CD4-positive, alpha-beta T cell treated with Interleukin-6 at 100 ng/mL for 8 hours (primary cell): ENCODE measurements at regions not wholly inside any gene's neighbourhood (a gene's known extent, or its start where the extent isn't known, plus 50 kb on each side); places are given as distances from the start of the nearest gene placed in this dataset.
"Not testable (repeated sequence)": the region's sequence is repeated elsewhere in the genome, so short reads cannot be mapped to it uniquely, and the experiment has no call there.

Source experiments
- DNase-seq: peaks from one replicate; pipeline ENCODE4 v3.0.0-alpha.2; 2020; ENCODE audit warnings: mixed read lengths, low spot score

DNA sequence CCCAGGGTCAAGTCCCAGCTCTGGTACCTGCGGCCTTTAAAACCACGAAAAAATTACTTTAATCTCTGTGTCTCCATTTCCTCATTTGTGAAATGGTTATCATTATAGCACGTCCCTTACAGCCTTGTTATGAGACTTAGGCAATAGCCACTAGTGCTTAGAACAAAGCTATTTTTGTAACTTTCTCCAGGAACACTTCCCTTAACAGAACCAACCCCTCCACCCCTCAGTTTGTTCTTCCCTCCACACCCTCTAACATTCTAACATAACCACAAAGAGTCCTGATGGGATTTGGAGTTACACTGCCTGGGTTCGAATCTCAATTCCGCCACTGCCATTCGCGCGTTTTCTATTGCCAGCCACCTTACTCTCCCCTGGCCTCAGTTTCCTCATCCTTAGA, 2777.4 kb upstream of the TPTE start:
- DNase-seq, result not testable (repeated sequence)

DNA sequence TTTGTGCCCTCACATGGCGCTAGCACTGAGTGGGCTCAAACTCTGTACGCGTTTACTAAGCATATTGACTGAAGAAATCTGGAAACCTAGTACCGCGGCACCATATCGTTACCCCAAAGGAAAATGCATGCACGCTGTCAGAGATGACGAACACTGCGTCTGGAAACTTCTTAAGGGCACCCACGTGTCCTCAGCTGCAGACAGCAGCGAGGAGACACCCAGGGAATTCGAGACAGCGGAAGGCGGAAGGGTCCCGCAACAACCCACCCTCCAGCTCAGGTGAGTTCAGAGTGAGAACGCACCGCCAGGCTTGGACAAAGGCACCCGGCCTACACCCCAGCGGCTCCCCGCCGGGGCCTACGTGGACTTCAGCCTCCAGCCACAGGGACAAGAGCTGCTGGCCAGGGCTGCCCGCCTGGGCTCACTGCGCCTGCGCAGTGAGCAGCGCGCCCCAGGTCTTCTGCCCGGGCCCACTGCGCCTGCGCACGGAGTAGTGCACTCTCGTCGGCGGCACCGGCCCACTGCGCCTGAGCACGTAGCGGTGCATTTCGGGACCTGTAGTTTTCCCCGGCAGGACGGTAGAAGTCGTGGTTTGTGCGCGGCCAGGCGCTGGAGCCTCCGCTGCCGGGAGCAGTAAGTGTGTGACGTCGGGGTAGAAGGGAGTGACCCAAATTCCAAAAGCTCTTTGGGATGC, 2776.8 kb upstream of the TPTE start:
- not testable (repeated sequence) for DNase-seq

- DNase-seq, result not testable (repeated sequence)
Measured at GRCh38 chr21:7745100-7745450, 2776.3 kb upstream of the TPTE start.

DNA sequence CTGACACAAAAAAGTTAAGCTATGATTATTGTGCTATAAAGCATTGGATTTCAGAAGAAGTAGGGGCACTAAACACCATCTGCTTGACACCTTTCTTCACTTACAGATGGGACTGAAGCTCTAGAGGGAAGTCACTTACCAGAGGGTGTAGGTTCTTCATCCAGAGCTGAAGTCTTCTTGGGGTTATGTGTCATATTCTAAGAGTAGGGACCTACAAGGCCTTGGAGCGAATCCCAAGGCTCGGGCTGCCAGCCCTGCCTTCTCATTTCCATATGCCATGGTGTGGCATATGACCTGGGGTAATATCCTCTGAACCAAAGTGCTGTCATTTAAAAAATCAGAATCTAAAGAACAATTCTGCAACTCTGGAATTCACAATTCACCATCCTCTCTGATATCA, 2773.4 kb upstream of the TPTE start:
- not testable (repeated sequence) for DNase-seq

DNA sequence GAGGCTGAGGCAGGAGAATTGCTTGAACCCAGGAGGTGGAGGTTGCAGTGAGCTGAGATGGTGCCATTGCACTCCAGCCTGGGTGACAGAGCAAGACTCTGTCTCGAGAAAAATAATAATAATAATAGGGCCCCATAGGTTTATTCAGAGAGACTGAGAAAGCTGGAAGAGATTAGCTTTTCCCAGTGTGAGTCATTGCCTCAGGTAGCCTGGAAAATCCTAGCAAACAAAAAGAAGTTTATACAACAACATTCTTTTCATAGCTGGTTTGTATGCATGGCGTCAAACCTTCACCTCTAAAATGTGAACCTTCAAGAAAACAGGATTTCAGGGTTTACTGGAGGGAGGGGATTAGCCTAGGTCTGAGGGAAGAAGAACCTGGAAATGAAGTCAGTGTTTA, 2768.8 kb upstream of the TPTE start:
- DNase-seq, result not testable (repeated sequence)

DNA sequence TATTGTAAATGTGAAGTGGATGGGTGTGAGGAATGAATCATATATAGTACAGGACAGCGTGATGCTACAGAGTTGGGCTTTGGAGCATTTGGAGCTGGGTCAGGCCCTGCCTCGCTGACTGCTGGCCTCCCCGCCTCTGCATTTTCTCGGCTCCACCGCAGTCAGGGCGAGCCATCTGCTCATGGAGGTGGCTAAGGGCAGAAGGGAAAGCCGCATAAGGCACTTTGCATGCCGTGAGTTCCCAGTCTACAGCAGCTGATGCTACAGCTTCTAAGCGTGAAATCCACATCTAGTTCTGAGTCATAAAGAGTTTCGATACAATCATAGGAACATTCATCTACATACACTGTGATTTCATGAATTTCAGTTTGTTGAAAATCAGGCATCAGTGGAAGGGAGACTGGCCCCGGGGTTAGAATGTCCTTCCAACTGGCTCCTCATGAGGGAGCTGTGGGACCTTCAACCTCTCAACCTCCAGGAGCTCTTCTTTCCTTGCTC, 2768.0 kb upstream of the TPTE start:
- not testable (repeated sequence) for DNase-seq

DNA sequence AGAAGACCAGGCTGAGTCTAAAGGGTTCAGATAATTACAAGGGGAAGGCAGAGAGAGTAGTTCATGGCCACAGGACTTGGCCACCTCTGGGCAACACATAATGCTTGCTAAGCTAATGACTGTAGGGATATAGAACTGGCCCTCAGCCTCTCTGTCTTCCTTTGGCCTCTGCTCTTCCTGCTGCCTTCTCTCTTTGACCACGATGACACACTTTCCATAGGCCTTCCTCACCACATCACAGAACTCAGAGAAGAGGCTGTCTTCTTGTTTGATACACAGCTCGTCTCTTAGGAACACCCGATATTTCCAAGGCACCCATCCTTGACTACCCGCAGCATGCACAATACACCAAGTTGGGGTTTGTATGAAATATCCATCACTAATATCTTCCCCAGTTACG, 2751.4 kb upstream of the TPTE start:
- DNase-seq, result not testable (repeated sequence)

- DNase-seq, result not testable (repeated sequence)
Measured at GRCh38 chr21:7774219-7774618, 2747.2 kb upstream of the TPTE start.

DNA sequence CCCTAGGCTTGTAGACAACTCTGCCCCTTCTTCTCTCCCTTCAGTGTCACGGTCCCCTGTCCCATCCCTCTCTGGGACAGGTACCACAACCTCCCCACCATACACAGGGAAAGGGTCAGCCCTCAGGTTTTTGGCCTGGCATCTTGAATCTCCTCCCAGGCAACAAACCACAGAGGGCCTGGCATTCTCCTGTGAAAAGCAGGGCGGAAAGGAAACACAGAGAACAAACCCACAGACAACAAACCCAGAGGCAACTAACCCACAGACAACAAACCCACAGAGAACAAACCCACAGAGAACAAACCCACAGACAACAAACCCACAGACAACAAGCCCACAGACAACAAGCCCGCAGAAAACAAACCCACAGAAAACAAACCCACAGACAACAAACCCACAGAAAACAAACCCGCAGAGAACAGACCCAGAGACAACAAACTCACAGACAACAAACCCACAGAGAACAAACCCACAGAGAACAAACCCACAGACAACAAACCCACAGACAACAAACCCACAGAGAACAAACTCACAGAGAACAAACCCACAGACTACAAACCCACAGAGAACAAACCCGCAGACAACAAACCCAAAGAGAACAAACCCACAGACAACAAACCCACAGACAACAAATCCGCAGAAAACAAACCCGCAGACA, 2745.9 kb upstream of the TPTE start:
- DNase-seq, result peak; percentile 0

- not testable (repeated sequence) for DNase-seq
Measured at GRCh38 chr21:7776035-7776434, 2745.3 kb upstream of the TPTE start.

DNA sequence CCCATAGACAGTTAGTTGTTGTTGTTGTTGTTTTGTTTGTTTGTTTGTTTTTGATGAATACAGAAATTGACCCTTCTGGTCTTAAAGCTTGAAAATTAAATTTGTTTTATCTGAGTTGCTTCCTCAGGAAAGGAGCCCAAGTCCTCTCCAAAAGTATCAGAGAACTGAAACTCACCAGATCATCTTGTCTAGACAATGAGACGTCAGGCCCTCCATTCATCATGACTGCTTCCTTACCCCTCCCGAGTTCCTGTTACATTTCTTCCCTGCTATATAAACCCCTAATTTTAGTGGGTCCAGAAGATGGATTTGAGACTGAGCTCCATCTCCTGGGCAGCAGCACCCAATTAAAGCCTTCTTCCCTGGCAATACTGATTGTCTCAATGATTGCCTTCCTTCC, 2744.8 kb upstream of the TPTE start:
- DNase-seq, result not testable (repeated sequence)

- not testable (repeated sequence) for DNase-seq
Measured at GRCh38 chr21:7777289-7777688, 2744.1 kb upstream of the TPTE start.

GRCh38 chr21:7787427-7788078, 2733.8 kb upstream of the TPTE start:
- DNase-seq, result not testable (repeated sequence)

- DNase-seq, result not testable (repeated sequence)
Measured at GRCh38 chr21:7793797-7794196, 2727.6 kb upstream of the TPTE start.

DNA sequence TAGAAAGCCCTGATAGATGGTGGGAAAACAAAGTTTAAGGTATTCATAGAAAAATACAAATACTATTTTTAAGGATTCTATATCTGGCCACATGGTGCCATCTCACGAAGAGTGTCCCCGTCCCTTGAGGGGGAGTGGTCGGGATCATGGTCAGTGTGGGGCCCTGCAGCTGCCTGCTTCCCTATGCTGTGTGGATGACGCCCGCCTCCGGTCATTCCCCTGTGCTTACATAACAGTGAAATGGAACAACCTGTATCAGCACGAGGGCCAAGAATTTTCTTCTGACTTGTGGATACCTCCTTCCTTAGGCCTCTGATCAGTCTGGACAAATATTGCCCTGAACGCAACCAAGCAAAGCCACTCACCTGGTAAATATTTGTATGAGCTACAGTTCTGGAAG, 2724.1 kb upstream of the TPTE start:
- not testable (repeated sequence) for DNase-seq

- not testable (repeated sequence) for DNase-seq
Measured at GRCh38 chr21:7798446-7798845, 2722.9 kb upstream of the TPTE start.

GRCh38 chr21:7799697-7800096, 2721.7 kb upstream of the TPTE start:
- not testable (repeated sequence) for DNase-seq

- DNase-seq, result not testable (repeated sequence)
Measured at GRCh38 chr21:7813475-7813874, 2707.9 kb upstream of the TPTE start.

GRCh38 chr21:7817013-7817412, 2704.4 kb upstream of the TPTE start:
- not testable (repeated sequence) for DNase-seq

- not testable (repeated sequence) for DNase-seq
Measured at GRCh38 chr21:7819301-7819700, 2702.1 kb upstream of the TPTE start.

- not testable (repeated sequence) for DNase-seq
Measured at GRCh38 chr21:7825627-7826026, 2695.8 kb upstream of the TPTE start.

GRCh38 chr21:7826174-7826573, 2695.2 kb upstream of the TPTE start:
- not testable (repeated sequence) for DNase-seq

DNA sequence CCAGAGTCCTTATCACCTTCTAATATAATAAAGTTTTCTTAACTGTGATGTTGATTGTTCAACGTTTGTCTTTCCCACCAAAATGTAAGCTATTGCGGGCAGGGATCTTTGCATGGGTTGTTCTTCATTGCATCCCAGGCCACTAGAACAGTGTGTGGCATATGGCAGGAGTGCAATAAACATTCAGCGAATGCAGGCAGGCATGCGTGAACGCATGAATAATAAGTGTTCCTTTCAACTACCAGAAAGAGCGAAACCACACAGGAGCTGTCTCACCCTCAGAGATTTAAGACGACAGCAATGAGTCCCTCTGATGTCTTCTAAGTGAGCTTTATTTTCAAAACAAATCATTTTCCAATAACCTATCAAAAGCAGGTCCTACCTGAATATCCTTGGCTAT, 2693.1 kb upstream of the TPTE start:
- not testable (repeated sequence) for DNase-seq
